ENCODE measurements at regions not wholly inside any gene's neighbourhood (a gene's known extent, or its start where the extent isn't known, plus 50 kb on each side); places are given as distances from the start of the nearest gene placed in this dataset.

DNA sequence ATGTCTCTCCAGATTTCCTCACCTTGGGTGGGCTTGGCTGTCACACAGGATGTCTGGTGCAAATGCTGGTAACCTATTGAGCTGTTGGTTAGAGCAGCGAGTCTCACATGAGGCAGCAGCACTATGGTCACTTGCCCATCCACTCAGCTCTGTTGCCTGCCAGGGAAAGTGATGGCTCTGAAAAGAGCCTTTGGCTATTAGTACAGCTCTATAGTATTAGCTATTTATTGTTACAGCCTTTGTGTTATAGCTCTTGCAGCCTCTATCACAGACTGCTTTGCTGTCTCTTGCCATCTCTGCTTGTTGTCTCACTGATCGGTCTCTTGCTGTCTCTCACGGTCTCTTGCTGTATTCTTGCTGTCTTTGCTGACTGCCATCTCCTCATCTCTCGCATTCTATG is 114.3 kb downstream of the MFSD1 start:
- TF ChIP-seq POLR2A (IDR thresholded peaks at IDR 0.05) = no peak
- TF ChIP-seq, protein P1, sequence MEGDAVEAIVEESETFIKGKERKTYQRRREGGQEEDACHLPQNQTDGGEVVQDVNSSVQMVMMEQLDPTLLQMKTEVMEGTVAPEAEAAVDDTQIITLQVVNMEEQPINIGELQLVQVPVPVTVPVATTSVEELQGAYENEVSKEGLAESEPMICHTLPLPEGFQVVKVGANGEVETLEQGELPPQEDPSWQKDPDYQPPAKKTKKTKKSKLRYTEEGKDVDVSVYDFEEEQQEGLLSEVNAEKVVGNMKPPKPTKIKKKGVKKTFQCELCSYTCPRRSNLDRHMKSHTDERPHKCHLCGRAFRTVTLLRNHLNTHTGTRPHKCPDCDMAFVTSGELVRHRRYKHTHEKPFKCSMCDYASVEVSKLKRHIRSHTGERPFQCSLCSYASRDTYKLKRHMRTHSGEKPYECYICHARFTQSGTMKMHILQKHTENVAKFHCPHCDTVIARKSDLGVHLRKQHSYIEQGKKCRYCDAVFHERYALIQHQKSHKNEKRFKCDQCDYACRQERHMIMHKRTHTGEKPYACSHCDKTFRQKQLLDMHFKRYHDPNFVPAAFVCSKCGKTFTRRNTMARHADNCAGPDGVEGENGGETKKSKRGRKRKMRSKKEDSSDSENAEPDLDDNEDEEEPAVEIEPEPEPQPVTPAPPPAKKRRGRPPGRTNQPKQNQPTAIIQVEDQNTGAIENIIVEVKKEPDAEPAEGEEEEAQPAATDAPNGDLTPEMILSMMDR (IDR thresholded peaks at IDR 0.05) = no peak

Measured in adrenal gland (tissue), 5 donors.